HPDE6-E6E7 (cell line): ENCODE measurements at regions not wholly inside any gene's neighbourhood (a gene's known extent, or its start where the extent isn't known, plus 50 kb on each side); places are given as distances from the start of the nearest gene placed in this dataset.

Experiments
- DNase-seq: peaks from one replicate; pipeline ENCODE4 v3.0.0; 2011; ENCODE audit warnings: missing footprints; ENCODE audit errors: extremely low spot score

DNA sequence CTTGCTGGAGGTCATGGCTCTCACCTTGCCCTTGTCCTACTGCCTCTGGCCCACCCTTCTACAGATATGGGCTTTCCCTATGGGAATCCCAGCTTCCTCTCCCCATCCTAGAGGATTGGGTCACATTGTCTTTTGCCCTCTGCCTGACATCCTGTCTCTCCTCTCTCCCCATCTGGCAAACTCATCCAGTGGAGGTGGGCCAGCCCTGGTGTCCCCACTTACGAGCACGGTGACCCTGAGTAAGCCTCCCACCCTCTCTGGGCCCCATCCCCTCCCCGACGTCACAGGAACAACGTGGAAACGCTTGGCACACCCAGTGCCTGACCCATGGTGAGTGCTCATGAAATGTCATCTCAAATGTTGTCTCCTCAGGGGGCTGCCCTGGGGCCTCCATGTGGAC lies 56.1 kb upstream of the ID3 start:
- no peak for DNase-seq

DNA sequence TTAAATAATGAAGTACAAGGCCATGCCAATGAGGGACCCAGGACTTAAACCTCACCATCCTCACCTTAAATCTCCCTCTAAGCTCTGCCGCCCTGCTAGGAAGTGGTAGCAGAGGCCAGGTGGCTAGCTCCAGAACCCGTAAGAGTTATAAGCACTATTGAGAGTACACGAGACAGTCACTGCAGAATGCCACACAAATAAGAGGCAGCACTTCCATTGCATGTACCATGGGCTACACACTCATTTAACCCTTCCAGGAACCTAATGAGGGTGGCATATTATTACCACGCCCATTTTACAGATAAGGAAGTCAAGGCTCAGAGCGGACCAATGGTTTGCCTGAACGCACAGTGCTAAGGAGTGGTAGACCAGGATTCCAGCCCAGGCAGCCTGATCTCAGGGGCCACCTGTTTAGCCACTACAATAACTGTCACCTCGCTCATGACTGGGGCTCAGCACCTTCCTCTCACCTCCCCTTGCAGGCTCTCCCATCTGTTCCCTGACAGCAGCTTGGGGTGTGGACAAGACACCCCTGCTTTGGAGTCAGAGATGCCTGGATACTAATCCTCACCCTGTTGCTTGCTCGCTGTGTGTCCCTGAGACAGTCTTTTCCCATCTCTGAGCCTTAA lies 54.8 kb upstream of the ID3 start:
- DNase-seq = no peak

DNA sequence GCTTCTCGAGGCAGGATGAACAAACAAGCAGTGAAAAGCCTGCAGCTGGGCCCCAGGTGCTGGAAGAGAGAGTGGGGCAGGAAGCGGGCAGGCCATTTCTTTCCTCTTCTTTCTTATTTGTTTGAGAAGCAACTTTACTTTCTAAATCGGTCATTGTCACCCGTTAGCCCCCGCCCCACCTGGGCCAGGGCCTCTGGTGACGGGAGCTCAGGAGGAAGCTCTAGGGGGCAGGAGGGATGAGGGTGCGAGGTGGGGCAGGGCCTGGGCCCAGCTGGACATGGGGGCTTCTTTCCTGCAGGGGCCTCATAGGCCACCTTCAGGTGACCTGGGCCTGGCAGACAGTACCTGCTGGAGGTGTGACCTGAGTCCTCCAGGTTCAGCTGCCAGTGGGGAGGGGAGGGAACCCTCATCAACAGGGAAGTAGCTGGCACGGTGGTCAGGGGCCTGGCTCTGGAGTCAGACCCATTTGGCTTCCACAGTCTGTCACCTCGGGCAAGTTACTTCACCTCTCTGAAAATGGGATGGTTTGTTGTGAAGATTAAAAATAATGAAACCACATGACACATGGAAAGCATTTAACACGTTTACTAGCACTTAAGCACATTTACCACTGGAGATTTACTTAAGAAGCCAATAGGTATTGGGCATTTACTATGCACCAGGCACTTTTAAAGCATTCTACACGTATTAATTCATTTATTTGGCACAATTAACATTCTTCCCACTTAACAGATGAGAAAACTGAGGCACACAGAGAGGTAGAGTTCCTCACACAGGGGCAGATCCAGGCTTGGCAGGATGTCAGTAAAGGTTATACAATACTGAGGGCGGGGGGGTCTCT lies 54.1 kb upstream of the ID3 start:
- no peak for DNase-seq

DNA sequence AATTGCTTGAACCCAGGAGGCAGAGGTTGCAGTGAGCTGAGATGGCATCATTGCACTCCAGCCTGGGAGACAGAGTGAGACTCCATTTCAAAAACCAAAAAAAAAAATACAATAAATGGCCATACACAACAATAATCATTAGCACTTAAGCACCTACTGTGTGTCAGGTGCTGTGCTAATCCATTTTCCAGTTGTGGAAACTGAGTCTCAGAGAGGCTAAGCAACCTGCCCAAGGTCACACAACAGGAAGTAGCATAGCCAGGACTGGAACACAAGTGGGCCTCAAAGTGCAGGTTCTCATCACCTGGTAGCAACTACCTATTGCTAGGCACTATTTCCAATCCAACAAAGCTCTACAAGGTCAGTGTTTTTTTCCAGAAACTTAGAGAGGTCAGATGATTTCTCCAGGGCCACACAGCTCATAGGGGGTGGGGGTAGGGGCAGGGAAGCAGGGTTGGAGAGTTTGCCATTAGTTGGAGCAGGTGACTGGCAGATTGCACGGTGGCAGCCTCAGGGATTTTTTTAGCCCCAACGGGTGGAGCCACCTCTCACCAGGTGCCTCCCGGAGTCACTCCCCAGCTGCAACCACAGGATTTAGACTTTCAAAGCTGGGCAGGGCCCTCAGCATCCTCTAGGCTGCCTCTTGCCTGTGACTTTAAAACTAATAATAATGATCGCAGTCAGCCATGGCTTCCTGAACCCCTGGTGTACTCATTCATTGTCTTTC lies 52.5 kb upstream of the ID3 start:
- no peak for DNase-seq

DNA sequence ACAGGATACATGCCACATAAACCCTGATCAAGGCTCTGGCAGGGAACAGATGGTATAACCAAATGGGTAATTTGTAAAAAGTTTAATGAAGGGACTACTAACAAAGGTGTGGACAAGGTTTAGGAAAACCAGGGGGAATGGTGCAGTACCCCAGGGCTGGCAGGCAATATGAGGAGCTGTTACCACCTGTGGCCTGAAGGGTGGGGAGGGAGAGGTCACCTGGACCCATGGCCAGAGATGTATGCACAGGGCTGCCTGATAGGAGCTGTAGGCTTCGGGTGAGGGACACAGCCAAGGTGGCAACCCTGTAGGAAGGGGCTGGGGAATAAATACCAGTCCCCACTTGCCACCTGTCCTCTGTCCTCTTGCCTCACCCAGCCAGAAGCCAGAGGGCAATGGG lies 51.4 kb upstream of the ID3 start:
- no peak for DNase-seq

DNA sequence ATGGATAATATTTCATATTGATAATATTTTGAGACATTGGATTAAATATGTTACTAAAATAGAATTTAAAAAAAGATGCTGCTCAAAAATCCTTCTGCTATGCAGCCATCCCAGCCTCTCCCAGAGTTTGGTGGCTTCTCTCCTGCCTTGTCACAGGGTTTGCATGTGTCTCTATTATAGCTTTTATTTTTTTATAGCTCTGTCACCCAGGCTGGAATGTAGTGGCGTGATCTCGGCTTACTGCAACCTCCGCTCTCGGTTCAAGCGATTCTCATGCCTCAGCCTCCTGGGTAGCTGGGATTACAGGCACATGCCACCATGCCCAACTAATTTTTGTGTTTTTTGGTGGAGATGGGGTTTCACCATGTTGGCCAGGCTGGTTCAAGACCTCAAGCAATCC lies 50.7 kb upstream of the ID3 start:
- DNase-seq = no peak
